Midbrain (tissue), 1 donor: ENCODE measurements at regions not wholly inside any gene's neighbourhood (a gene's known extent, or its start where the extent isn't known, plus 50 kb on each side); places are given as distances from the start of the nearest gene placed in this dataset.

Experiments
- DNase-seq: peaks from one replicate; lab custom pipeline; 2025; lab: John Stamatoyannopoulos, UW

GRCh38 chr13:60787083-60787482 lies 390.1 kb downstream of the TDRD3 start:
- DNase-seq: no peak

- no peak for DNase-seq
Measured at GRCh38 chr13:60772726-60773125, 375.7 kb downstream of the TDRD3 start.

DNA sequence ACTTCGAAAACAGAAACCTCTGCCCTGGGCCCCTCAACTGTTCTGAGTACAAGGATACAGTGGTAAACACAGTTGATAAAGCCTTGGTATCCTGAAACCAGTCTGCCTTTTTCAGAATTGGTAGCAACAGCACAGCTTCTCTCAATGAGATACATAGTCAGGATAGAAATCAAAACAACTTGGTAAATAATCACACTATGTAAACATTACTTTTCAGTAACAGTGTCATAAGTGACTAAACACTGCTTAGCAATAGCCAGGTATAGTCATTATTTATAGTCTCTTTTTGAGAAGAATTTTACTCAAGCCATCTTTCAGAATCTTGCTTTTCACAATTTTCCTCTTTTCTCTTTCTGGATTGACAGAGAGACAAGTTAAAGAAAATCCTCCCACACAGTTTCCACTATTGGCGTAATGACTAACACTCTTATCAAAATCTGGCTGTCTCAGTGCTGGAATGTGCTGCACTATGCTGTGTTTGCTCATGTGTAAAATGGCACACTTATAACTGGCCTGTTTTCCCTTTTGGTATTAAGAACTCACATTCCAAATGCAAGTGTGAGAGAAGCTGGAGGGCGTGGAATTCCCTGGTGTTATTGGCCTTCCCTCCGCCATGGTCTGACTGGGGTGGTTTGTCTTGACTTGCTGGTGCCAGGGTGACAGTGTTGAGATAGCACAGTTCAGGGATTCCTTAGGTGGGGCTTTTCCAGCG lies 368.8 kb downstream of the TDRD3 start:
- DNase-seq: no peak

DNA sequence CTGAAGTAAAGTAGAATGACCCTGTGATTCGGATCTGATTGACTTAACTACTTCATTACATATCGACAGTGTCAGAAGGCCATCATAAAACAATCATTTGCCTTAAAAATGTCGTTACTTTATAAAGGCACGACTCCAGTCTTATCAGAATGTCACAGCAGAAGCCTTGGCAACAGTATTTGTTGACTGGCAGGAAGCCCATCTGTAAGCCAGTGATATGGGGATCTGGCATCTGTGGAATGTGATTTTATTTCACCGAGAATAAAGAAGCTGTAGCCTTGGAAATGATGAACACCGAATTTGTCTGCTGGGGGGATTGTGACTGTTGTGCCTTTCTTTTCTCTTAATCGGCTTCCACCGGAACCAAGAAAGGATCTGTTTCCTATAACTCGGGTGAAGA lies 362.5 kb downstream of the TDRD3 start:
- DNase-seq: no peak

GRCh38 chr13:60758637-60759036 lies 361.6 kb downstream of the TDRD3 start:
- DNase-seq: no peak

GRCh38 chr13:60757501-60758215 lies 360.6 kb downstream of the TDRD3 start:
- DNase-seq: no peak

GRCh38 chr13:60756306-60756705 lies 359.3 kb downstream of the TDRD3 start:
- DNase-seq: no peak

DNA sequence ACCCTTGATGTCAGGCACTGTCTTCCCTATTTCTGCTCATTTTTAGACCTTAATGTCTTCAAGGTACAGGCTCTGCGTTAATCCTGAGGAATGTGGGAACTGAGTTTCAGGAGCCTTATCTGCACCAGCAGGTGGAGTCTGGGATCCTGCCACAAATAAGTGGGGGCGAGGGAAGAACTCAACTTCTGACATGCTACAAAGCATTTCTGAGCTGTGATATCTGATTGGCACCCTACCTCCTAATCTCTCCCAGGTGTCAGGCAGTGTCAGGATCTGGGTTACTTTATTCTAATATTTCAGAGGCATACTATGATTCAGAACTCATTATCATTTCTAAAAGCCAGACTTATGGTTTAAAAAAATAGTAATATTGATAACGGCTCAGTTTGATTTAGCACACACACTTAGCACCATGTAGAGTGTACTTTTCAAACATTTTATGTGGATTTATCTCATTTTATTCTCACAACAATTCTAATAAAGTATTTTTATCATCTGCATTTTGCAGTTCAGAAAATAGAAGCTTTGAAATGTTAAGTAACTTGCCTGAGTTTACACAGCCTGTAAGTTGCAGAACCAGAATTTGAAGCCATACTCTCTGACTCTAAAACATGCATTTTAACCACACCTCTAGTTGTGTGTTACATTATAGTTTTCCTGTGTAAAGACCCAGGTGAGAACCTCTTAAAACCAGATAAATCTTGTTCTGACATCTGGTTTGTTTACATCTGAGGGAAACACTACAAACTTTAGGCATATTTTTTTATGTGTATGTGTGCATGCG lies 358.6 kb downstream of the TDRD3 start:
- DNase-seq: no peak

GRCh38 chr13:60754211-60755090 lies 357.4 kb downstream of the TDRD3 start:
- DNase-seq: no peak

DNA sequence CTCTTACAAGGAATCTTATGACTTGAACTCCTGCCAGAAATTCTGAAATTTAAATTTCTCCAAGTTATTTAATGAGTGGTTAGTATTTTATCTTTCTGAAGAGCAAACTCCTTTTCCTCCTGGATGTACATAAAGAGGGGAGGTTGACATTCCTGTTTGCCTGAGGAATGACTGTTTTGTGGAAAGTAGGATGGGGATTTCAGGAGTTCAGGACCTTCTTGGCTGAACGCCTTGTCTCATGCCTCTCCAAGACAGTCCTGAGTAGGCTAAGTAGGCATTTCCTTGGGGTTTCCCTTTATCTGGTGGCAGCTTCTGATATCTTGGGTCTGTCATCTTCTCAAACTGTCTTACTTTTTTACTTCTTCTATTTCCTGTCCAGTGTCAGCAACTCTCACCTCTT lies 356.6 kb downstream of the TDRD3 start:
- DNase-seq: no peak

DNA sequence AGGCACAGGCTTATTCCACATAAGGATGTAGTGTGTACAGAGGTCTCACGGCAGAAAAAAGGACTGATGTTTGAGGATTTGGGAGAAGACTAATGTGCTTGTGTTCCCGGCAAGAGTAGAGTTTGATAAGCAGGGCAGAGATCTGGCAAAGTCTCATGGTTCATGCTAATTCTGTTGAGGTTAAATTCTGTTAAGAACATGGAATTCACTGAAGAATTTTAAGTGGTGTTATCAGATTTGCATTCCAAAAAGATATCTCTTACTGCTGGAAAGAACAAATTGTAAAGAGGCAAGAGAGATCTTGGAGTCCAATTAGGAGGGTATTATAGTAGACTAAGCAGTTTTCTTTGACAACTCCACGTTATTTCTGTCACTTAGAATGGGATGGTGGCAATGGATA lies 348.3 kb downstream of the TDRD3 start:
- no peak for DNase-seq

- DNase-seq: no peak
Measured at GRCh38 chr13:60733933-60734332, 336.9 kb downstream of the TDRD3 start.

DNA sequence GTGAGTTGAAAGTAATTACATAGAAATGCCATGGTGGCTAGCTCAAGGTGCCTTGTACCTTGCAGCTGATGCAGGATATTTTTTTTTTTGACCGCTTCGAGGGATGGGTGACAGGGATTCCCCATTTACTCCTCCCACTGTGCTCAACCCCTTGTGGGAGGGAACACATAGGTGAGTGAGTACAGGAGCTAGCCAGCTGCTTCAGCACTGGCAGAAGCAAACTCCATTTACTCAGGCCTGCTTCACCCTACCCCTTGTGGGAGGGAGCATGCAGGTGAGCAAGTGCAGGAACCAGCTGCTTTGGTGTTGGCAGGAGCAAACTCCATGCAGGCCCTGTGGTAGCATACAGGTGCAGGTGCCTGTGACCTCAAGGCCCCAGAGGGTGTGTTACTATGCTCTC lies 330.1 kb downstream of the TDRD3 start:
- no peak for DNase-seq

GRCh38 chr13:60721063-60721462 lies 324.0 kb downstream of the TDRD3 start:
- no peak for DNase-seq

DNA sequence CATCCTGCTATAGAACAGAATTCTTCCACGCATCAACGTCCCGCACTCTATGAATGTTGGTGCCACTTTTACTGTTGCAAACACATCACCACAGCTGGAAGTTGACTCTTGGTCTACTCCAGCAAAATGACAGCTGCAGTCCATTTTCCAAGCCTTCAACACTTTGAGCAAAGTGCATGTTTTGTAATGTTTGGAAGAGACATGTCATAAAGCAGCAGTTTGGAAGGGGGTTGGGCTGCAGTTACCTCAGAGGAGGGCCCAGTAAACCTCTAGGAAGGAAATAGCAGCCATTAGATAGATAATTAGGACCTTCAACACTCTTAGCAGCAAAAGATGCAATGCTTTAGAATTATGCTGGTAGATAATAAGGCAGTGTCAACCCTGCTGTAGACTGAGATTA lies 323.6 kb downstream of the TDRD3 start:
- DNase-seq: no peak

GRCh38 chr13:60716313-60716712 lies 319.3 kb downstream of the TDRD3 start:
- no peak for DNase-seq

DNA sequence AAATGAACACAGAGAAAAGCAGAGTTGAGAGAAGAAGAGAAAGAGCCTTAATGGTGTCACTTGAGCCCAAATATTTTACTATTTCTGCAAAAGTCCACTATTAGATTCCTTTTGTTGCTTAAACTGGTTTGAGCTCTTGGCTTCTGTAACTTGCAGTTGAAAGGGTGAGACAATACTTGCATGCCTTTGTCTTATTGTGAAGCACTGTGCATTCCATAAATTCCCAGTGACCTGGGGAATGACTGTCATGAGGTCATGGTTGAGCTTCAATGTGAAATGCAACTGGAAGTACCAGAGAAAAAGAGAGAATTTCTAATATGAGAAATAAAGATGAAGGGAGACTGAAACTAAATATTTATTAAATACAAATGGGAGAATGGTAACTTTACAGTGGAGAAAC lies 310.9 kb downstream of the TDRD3 start:
- DNase-seq: no peak

DNA sequence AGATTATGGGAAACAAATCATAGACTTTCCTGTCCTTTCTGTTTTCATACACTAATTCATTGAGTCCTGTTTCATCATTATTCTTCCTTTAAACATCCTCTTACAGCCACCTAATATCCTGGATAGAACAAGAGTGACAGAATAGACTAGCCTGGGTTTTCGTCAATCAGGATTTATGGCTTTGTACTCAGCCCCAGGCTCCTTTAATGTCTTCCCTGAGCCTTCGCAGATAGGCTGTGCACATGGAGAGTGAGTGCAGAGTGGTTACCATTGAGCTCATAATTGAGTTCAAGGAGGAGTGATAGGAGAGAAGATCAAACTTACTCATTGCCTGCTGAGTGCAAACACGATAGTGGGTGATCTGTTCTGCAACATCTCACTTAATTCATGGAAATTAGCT lies 304.9 kb downstream of the TDRD3 start:
- no peak for DNase-seq

GRCh38 chr13:60700994-60701393 lies 304.0 kb downstream of the TDRD3 start:
- no peak for DNase-seq

DNA sequence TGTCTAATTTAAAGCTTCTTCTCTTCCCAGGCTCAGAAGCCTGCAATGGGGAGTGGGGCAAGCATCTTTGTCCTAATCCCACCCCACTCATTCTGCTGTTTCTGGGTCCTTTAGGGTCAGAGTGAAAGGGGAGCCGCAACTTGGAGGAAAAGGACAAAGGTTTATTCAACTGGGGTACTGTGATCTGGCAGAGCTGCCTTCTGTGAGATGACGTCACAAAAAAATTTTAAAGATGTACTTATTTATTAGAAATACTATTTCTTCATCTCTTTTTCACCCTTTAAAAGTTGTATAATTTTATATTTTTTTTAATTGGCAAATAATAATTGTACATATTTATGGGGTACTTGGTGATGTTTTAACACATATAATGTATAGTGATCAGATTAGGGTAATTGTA lies 302.6 kb downstream of the TDRD3 start:
- no peak for DNase-seq

GRCh38 chr13:60696602-60697001 lies 299.6 kb downstream of the TDRD3 start:
- no peak for DNase-seq

GRCh38 chr13:60691268-60691667 lies 294.2 kb downstream of the TDRD3 start:
- DNase-seq: no peak
